K562 (cell line): ENCODE measurements at regions not wholly inside any gene's neighbourhood (a gene's known extent, or its start where the extent isn't known, plus 50 kb on each side); places are given as distances from the start of the nearest gene placed in this dataset.

Experiments
- CEBPZ ChIP-seq: fragments of 150-350 bp; IDR thresholded peaks from 2 replicates; pipeline ENCODE4 v1.6.1; 2014; ENCODE audit warnings: low read depth, mild to moderate bottlenecking, low read length, borderline replicate concordance
- E2F1 ChIP-seq: sonication (generic); formaldehyde crosslinking; IDR thresholded peaks from 2 replicates; pipeline ENCODE4 v1.8.1; 2023; ENCODE audit warnings: mild to moderate bottlenecking, missing genetic modification reagents, moderate library complexity
- E2F5 ChIP-seq: sonication (generic); formaldehyde crosslinking; IDR thresholded peaks from 2 replicates; pipeline ENCODE4 v1.8.0; 2022; ENCODE audit warnings: mild to moderate bottlenecking, missing genetic modification reagents
- EGR1 ChIP-seq: fragments of 450-650 bp; conservative IDR thresholded peaks from 2 replicates; pipeline ENCODE4 v1.6.1; 2017; ENCODE audit warnings: mild to moderate bottlenecking
- GATAD2B ChIP-seq: fragments of 450-650 bp; IDR thresholded peaks from 2 replicates; pipeline ENCODE4 v1.6.1; 2017; ENCODE audit warnings: mild to moderate bottlenecking, borderline replicate concordance
- KDM1A ChIP-seq, 2 experiments: fragments of 450-650 bp; IDR thresholded peaks; 2 replicates each; pipeline ENCODE4 v1.6.1; 2016; ENCODE audit warnings: mild to moderate bottlenecking in 2 of 2
- KDM5B ChIP-seq: fragments of 200-600 bp; sonication (generic); IDR thresholded peaks from 2 replicates; pipeline ENCODE4 v1.6.1; 2012; ENCODE audit warnings: low read depth, mild to moderate bottlenecking, moderate library complexity, low read length, control low read depth, inconsistent platforms; ENCODE audit not compliant: insufficient replicate concordance
- RAD21 ChIP-seq, 2 experiments: fragments of 250-450 bp in 1 of 2; fragments of 450-650 bp in 1 of 2; sonication (Bioruptor Pico) in 1 of 2; formaldehyde crosslinking in 1 of 2; IDR thresholded peaks in 1 of 2; conservative IDR thresholded peaks in 1 of 2; 2 replicates each; pipeline versions ENCODE4 v1.4.0 to v1.8.0; 2020 to 2022; ENCODE audit warnings: mild to moderate bottlenecking in 2 of 2, moderate library complexity in 1 of 2
- SRF ChIP-seq, 2 experiments: fragments of 250-450, 450-650 bp in 1 of 2; sonication (Bioruptor Pico) in 1 of 2; sonication (generic) in 1 of 2; formaldehyde crosslinking; IDR thresholded peaks; 2 replicates each; pipeline versions ENCODE4 v1.5.0 to v1.5.1; 2020 to 2022; ENCODE audit warnings: mild to moderate bottlenecking in 1 of 2, missing genetic modification reagents in 1 of 2
- ZNF197 ChIP-seq: fragments of 200-800 bp; sonication (Bioruptor generic); IDR thresholded peaks from 2 replicates; pipeline ENCODE4 v1.6.1; 2016; ENCODE audit warnings: low read depth, missing genetic modification characterization, missing compliant biosample characterization
- ZNF24 ChIP-seq: fragments of 450-650 bp; IDR thresholded peaks from 2 replicates; pipeline ENCODE4 v1.6.1; 2016
- TF ChIP-seq, protein P1 (sequence below), 3 experiments: IDR thresholded peaks in 2 of 3; conservative IDR thresholded peaks in 1 of 3; 2 replicates each; pipeline ENCODE4 v1.5.1; 2011 to 2012; ENCODE audit warnings: low read length in 3 of 3, mild to moderate bottlenecking in 3 of 3, control low read depth in 2 of 3, improper control_type of control experiment in 1 of 3, inconsistent platforms in 1 of 3, low read depth in 1 of 3, mixed read lengths in 1 of 3, moderate library complexity in 1 of 3; ENCODE audit not compliant: insufficient read depth in 2 of 3

DNA sequence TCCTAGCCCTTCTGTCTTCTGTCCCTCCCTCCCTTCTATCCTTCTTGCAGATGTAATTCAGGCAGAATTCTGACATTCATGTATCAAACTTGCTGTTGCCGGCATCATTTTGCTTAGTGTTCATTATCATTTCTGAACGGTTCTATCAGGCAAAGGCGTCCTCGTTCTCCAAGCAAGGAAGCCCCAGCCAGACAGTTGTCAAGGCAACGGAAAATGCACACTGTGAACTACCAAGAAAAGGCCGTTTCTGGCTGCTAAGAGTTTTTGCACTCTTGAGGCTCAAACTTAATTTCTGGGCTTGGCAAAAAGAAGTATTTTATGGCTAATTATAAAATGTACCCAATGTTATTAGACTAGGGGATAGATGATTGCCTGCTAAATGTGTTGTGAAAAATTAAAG is 164.7 kb upstream of the KCNJ15 start:
- TF ChIP-seq ZNF197 (CRISPR knock-in tag) (no peak), ZNF24 (no peak), RAD21 (CRISPR knock-in tag; conservative IDR thresholded peaks at IDR 0.05 in 1 of 2, IDR thresholded peaks at IDR 0.05 in 1 of 2) (no peak), E2F5 (no peak), GATAD2B (no peak), EGR1 (no peak), E2F1 (CRISPR knock-in tag) (no peak), CEBPZ (no peak), KDM1A (IDR thresholded peaks at IDR 0.05) (no peak), KDM5B (no peak), SRF (CRISPR knock-in tag; IDR thresholded peaks at IDR 0.05) (no peak)
- TF ChIP-seq, protein P1, sequence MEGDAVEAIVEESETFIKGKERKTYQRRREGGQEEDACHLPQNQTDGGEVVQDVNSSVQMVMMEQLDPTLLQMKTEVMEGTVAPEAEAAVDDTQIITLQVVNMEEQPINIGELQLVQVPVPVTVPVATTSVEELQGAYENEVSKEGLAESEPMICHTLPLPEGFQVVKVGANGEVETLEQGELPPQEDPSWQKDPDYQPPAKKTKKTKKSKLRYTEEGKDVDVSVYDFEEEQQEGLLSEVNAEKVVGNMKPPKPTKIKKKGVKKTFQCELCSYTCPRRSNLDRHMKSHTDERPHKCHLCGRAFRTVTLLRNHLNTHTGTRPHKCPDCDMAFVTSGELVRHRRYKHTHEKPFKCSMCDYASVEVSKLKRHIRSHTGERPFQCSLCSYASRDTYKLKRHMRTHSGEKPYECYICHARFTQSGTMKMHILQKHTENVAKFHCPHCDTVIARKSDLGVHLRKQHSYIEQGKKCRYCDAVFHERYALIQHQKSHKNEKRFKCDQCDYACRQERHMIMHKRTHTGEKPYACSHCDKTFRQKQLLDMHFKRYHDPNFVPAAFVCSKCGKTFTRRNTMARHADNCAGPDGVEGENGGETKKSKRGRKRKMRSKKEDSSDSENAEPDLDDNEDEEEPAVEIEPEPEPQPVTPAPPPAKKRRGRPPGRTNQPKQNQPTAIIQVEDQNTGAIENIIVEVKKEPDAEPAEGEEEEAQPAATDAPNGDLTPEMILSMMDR (IDR thresholded peaks at IDR 0.05 in 2 of 3, conservative IDR thresholded peaks at IDR 0.05 in 1 of 3; ENCODE audit: insufficient read depth in 2 of 3, low read depth in 1 of 3, low read length in 3 of 3) = no peak
